Body of pancreas (tissue), 4 donors: ENCODE measurements at regions not wholly inside any gene's neighbourhood (a gene's known extent, or its start where the extent isn't known, plus 50 kb on each side); places are given as distances from the start of the nearest gene placed in this dataset.

Source experiments
- POLR2A ChIP-seq, 3 donors: fragments of 450-650 bp; IDR thresholded peaks; one replicate each; pipeline ENCODE4 v1.6.1; 2016; ENCODE audit warnings: antibody characterized with exemption in 3 of 3, mild to moderate bottlenecking in 2 of 3
- TF ChIP-seq, protein P1 (sequence below), 7 experiments: fragments of 450-650 bp in 4 of 7; fragments of 200-600 bp in 3 of 7; sonication (generic) in 3 of 7; IDR thresholded peaks; one replicate each; pipeline ENCODE4 v1.5.1; 2016 to 2019; ENCODE audit warnings: antibody characterized with exemption in 7 of 7

- TF ChIP-seq, protein P1, sequence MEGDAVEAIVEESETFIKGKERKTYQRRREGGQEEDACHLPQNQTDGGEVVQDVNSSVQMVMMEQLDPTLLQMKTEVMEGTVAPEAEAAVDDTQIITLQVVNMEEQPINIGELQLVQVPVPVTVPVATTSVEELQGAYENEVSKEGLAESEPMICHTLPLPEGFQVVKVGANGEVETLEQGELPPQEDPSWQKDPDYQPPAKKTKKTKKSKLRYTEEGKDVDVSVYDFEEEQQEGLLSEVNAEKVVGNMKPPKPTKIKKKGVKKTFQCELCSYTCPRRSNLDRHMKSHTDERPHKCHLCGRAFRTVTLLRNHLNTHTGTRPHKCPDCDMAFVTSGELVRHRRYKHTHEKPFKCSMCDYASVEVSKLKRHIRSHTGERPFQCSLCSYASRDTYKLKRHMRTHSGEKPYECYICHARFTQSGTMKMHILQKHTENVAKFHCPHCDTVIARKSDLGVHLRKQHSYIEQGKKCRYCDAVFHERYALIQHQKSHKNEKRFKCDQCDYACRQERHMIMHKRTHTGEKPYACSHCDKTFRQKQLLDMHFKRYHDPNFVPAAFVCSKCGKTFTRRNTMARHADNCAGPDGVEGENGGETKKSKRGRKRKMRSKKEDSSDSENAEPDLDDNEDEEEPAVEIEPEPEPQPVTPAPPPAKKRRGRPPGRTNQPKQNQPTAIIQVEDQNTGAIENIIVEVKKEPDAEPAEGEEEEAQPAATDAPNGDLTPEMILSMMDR (IDR thresholded peaks at IDR 0.05): no peak
- no peak for TF ChIP-seq POLR2A (IDR thresholded peaks at IDR 0.05)
Measured at GRCh38 chr10:2244471-2244870, 507.1 kb upstream of the ADARB2 start.
